ENCODE measurements at regions not wholly inside any gene's neighbourhood (a gene's known extent, or its start where the extent isn't known, plus 50 kb on each side); places are given as distances from the start of the nearest gene placed in this dataset.

- no peak for DNase-seq (ENCODE audit: low read depth)
Measured at GRCh38 chr7:25512061-25512687, 283.9 kb upstream of the NPVF start.

DNA sequence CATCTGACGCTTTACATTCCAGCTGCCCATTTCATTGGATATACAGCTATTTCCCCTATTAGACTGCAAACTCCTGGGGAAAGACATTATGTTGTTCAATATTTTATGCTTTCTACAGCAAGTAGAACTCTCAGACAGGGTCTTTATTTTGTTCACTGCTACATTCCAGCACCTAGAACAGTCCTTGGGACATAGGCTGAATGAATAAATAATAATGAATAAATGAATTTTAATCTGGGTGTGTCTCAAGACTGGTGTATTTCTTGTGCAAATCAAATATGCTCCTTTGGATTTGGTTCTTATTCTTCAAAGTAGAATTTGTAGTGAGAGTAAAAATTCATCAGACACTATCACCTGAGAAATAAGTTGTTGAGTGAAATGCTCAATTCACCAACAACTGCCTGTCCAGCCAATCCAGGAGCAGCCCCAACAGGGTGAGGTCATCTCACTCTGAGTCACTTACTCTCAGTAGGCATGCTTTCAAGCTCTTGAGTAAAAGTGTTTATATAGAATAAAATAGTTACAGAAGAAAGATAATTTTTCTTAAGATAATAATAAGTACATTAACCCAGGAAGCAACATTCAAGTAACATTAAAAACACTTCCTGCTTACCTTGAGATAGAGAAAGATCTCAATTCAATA, 287.5 kb upstream of the NPVF start:
- no peak for DNase-seq (ENCODE audit: low read depth)

DNA sequence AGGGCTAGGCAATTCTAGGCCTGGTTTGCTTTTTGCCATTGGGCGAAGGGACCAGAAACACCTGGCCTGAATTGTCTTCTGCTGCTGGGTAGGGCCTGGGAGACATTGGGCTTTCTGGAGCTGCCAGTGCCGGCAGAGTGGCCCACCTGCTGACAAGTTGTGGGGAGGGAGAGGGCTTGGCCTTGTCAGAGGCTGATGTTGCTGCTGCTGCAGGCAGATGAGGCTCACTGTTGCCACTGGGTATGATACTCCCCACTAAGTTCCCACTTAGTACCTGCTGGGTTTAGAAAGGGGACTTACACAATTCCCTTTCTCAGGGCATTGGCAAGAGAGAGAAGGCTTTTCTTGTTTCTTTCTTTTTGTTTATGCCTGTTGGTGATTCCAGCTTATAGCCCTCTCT, 289.6 kb upstream of the NPVF start:
- DNase-seq (ENCODE audit: low read depth) = no peak

DNA sequence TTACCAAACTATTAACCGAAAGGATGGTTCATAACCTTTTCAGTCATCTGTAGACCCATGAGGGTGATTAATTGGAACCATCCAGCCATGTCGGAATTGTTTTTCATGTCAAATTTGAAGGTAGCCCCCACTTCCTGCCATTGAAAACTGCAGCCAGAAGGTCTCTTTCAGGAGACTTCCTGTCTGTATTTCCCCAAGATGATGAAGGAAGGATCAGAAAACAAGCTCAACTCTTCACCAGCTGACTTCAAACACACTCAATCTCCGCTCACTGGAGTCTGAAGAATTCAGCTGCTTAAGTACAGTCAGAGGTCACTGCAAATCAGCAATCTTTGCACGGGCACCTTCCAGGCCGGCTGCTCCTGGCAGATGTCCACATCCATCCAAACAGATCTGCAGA, 291.7 kb upstream of the NPVF start:
- DNase-seq (ENCODE audit: low read depth) = no peak

GRCh38 chr7:25520516-25520915, 292.2 kb upstream of the NPVF start:
- no peak for DNase-seq (ENCODE audit: low read depth)

DNA sequence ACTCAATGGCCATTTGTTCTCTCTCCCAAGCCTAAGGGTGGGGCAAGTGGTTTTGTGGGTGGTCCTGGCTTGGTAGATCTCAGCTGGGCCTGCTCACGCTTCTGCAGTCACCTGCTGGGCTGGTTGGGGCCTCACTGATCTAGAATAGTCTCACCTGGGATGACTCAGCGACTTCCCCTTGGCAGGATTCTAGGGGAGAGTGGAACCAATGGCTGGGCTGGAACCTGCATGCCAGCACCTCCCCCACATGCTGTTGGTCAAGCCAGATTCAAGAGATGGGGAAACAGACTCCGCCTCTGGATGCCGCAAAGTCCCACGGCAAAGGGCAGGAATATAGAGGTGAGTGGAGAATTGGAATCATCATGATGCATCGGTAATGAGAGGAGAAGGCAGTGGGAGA, 292.9 kb upstream of the NPVF start:
- DNase-seq (ENCODE audit: low read depth) = no peak

- no peak for DNase-seq (ENCODE audit: low read depth)
Measured at GRCh38 chr7:25522727-25523126, 294.4 kb upstream of the NPVF start.

- DNase-seq (ENCODE audit: low read depth) = no peak
Measured at GRCh38 chr7:25527665-25528170, 299.4 kb upstream of the NPVF start.

- no peak for DNase-seq (ENCODE audit: low read depth)
Measured at GRCh38 chr7:25529320-25529719, 301.0 kb upstream of the NPVF start.

- DNase-seq (ENCODE audit: low read depth) = no peak
Measured at GRCh38 chr7:25536851-25537250, 308.6 kb upstream of the NPVF start.

DNA sequence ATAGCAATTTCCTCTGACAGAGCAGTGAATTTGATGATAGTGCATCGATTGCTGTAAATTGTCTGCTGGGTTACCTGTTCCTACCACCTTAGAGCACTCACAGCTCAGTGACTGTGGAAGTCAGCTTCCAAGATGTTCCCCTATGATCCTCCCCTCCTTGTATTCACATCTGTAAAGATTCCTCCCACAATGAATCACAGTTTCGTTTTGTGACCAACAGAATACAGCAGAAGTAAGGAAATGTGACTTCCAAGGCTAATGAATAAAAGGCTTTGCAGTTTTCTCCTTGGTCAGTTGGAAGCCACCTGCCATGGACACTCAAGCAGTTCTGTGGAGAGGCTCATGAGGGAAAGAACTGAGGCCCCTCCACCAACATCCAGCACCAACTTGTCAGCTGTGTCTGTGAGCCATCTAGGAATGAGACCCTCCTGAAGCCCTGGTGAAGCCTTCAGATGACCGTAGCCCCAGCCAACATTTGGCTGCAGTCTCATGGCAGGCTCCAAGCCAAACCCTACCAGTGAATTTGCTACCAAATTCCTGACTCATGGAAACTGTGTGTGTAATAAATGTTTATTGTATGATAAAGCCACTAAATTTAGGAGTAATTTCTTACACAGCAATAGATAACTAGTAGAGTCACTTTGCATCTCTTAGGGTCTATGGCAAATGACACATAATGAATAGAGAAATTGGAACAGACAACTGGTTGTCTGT, 309.5 kb upstream of the NPVF start:
- DNase-seq (ENCODE audit: low read depth) = no peak

DNA sequence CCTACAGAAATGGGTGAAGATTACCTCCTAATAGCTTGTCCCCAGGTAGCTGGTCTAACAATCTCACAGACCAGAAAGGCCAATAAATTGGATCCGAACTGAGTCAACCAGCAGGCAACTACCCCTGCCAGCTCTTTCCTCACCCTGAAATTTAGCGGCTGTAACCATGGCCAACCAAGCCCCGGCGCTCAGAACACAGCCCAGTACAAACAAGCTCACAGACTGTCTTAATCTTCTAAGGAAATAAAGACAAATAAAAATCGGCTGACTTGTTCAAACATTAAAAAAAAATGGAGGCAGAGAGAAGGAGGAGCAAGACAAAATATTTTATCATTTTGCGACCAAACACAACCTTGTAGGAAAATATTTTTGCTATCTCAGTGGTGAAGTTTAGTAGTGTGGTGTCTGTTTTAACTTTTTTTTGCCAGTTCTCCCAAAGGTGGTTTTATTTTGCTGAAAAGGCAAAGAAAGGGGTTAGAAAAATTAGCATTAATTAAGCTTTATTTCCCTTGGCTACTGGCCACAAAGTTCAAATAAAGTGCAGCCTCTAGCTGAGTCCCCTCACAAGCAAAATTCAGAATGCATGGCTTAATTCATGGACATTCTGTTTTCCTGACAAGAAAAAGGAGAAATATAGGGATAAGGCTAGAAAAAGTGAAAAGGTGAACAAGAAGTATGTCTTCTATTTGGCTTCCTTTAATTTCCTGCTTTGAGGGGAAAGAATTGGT, 313.0 kb upstream of the NPVF start:
- DNase-seq (ENCODE audit: low read depth) = no peak

GRCh38 chr7:25541877-25542276, 313.6 kb upstream of the NPVF start:
- DNase-seq (ENCODE audit: low read depth) = no peak

DNA sequence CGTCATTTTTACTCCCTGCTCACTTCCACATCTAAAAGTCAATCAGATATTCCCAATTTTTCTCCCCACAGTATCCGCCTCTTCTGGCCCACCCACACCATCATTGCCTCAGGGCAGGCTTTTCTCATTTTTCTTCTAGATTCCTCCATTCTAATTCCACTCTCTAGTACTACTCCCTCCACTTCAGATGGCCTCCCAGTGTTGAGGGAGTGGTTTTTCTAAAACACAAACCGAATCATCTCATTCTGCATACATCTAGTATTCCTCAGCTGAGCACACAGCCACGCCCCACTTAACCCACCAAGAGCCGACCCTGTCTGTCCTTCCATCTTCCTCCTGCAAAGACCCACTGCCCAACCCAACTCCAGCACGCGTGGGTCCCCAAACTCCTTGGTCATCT, 314.9 kb upstream of the NPVF start:
- DNase-seq (ENCODE audit: low read depth) = no peak

- no peak for DNase-seq (ENCODE audit: low read depth)
Measured at GRCh38 chr7:25543798-25544197, 315.5 kb upstream of the NPVF start.

DNA sequence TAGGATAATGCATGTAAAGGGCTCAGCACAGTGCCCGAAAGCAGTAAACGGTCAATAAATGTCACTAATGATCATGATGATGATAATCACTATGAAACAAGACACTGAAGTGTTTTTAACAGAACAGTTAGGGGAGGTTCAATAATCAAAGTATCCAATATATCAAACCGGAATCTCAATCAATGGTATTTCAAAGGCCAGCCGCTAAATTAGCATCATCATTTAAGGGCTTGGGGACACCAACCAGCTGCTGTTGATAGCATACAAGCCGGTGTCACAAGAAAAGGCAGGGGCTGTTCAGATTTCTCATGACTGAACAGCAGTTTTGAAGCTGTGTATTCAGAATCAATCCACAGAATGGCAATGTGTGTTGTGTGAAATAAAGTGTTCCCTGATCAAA, 316.0 kb upstream of the NPVF start:
- no peak for DNase-seq (ENCODE audit: low read depth)

DNA sequence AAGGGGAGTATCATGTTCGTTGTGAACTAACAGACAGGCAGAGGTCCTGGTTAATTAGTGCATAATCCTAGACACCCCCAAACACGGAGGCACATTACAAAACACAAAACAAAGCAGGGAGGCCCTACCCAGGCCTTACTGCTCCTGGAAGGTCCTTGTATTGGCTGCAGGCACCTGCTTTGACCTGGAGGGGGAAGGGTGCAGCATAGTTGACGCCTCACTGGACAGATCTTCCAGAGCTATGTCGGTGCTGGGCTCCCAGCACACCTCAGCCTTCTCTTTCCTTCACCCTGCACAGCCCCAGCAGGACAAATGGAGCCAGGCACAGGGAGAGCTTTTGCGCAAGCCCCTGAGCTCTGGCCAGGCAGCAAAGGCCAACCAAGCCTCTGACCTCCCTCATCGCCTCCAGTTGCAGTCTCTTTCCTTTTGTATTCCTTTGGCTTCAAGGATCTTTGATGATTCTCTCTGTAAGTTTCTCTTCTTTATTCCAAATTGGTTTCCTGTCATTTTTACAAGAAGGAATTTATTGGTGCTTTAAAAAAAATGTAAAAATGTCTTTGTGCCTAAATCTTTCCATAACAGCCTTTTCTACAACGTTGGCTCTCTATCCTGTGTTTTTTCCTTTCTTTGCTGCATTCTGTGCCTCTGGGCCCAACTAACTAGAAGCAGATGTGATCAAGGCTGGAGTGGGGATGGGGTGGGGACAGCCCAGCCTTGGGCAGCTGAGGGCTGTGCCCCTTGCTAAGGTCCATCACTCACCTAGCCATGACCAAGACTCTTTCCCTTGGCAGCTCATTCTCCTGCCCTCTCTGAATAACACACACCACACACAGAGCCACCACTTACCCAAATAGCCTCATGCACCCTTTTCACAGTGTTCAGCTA, 317.1 kb upstream of the NPVF start:
- no peak for DNase-seq (ENCODE audit: low read depth)

- DNase-seq (ENCODE audit: low read depth) = no peak
Measured at GRCh38 chr7:25546306-25546705, 318.0 kb upstream of the NPVF start.

DNA sequence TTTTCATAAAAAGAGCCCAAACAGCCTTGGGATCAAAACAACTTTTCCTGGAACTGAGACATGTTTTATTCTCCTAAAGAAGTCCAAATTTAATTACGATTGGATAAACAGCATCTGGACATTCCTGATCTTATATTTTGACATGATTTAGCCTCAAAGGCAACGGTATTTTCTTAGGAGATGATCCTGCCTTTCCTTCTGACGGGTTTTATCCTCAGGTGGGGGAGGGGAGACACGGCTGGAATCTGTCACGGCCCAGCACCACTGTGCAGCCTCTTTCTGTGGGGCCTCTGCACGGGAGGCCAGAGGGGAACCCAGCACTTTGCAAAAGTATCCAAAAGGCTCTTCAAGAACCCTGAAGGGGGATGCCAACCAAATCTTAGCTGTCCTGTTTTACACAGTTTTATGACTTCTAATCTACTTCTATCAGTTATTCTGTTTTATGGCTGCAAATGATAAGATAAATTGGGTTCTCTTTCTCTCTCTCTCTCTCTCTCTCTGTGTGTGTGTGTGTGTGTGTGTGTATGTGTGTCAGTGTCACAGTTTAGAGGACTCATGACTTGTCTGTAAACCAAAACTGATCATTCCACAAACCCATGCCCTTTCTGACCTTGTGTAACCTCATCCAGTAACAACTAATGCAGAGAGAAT, 321.1 kb upstream of the NPVF start:
- no peak for DNase-seq (ENCODE audit: low read depth)

- no peak for DNase-seq (ENCODE audit: low read depth)
Measured at GRCh38 chr7:25550149-25550548, 321.9 kb upstream of the NPVF start.

- DNase-seq (ENCODE audit: low read depth) = no peak
Measured at GRCh38 chr7:25552998-25553397, 324.7 kb upstream of the NPVF start.

Measured in activated T-helper 1 cell treated with Interleukin-2 at 50 U/mL for 16 hours (primary cell).